ENCODE measurements at regions not wholly inside any gene's neighbourhood (a gene's known extent, or its start where the extent isn't known, plus 50 kb on each side); places are given as distances from the start of the nearest gene placed in this dataset.

DNA sequence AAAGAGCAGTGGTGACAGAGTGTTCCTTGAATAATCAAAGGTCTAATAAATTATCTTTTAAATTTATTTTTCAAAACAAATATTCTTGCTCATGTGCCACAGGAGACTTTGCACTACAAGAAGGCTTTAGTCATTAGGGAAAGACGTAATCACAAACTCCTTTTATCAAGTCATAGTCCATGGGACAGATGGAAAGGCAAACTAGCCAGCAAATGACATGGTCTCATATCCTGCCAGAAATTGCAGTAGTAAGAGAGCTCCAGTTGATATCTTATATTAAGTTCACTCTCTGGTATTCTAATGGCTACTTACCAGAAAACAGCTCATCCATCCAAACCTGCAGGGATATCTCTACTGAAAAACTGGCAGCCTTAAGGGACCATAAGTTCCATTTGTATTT lies 225.0 kb upstream of the TP63 start (continued):
- no peak for TF ChIP-seq NRF1 (conservative IDR thresholded peaks at IDR 0.05; ENCODE audit: low read depth, low read length)

DNA sequence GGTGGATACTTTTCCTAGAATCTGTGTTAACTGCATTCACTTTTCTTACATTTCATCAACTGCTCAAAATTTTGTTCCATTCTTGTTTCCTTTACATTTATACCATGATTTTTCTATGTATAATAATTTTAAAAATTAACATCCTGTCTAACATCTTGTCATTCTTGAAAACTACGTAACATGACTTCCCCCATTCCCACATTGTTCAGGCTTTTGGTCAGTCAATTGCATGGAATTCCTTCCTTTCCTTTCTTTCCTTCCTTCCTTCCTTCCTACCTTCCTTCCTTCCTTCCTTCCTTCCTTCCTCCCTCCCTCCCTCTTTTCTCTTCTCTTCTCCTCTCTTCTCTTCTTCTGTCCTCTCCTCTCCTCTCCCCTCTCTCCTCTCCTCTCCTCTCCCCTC lies 220.7 kb upstream of the TP63 start:
- H3K4me1 ChIP-seq (ENCODE audit: control insufficient read depth, insufficient read depth, low read length): no peaks in the 10 kb centered on the region
- no peaks in the 10 kb centered on the region for H4K20me1 ChIP-seq (ENCODE audit: control insufficient read depth, insufficient read depth)
- H3K9me3 ChIP-seq (replicated peaks; ENCODE audit: control insufficient read depth, insufficient read depth, low read length): no peaks in the 10 kb centered on the region
- TF ChIP-seq ETV6 (conservative IDR thresholded peaks at IDR 0.05 in 1 of 2, IDR thresholded peaks at IDR 0.05 in 1 of 2; ENCODE audit: borderline replicate concordance in 1 of 2, low read depth in 1 of 2) (peak in 1 of 2 experiments; percentile 44; a peak in 2 of 4 replicates), CREM (IDR thresholded peaks at IDR 0.05; ENCODE audit: low read depth) (no peak)
- no peak overlapping the region for H3K27ac ChIP-seq (ENCODE audit: control insufficient read depth, insufficient read depth)
- H3K36me3 ChIP-seq (ENCODE audit: control insufficient read depth in 2 of 2, insufficient read depth in 2 of 2, low read length in 1 of 2): no peaks in the 10 kb centered on the region
- in situ Hi-C loops (cut with MboI): no loop called here
- no peak overlapping the region for H2AFZ ChIP-seq (ENCODE audit: control insufficient read depth, low read depth, low read length)
- 100% methylated on average over 1 of the region's 1 CpG for WGBS (ENCODE audit: insufficient coverage, insufficient replicate concordance, low lambda C conversion rate, missing lambda C conversion rate)
- ChIA-PET CTCF (interaction anchor here (0.7 kb wide), 1 partner anchor 68 kb away, joined by 4 read pairs; no protein-coding TSS in a partner anchor), SMC1A (ENCODE audit: uncharacterized antibody, unreplicated experiment) (no interaction called here), RAD21 (ENCODE audit: unreplicated experiment) (no interaction called here), POLR2A (no interaction called here)
- no peak for ATAC-seq
- FAIRE-seq: no peak
- no peak overlapping the region for H3K4me2 ChIP-seq (ENCODE audit: control insufficient read depth, insufficient read depth)
- no peak for DNase-seq (ENCODE audit: low read depth, low spot score)
- BruUV-seq (replicated peaks): no TSS peak
- intact Hi-C loops (cut with micrococcal nuclease; ENCODE audit: unreplicated experiment): no loop called here
- H3K4me3 ChIP-seq: no peak overlapping the region
- no peak overlapping the region for H3K9ac ChIP-seq (ENCODE audit: control insufficient read depth, insufficient read depth, low read length)
- H3K27me3 ChIP-seq (replicated peaks in 1 of 2; ENCODE audit: control insufficient read depth in 2 of 2, insufficient read depth in 2 of 2, low read length in 1 of 2): no peaks in the 10 kb centered on the region
- no peaks in the 10 kb centered on the region for H3K79me2 ChIP-seq (ENCODE audit: control insufficient read depth, insufficient read depth, low read length)

DNA sequence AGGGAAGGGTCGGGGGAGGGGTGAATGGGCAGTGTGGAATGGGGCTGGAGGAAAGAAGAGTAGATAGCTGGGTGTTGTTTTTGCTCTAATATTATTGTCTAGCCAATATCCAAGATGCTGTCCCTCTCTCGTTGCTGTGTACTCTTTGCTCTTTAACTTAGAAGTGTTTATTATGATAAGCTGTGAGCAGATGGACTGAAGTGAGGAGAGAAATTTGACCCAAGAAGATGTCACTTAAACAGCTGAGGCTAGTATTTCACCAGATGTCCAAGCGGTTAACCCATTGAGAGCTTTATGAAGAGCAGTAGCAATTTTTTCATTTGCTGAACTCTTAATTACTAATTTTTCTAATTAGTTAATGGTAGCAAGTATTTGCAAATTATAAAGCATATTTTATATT lies 212.2 kb upstream of the TP63 start:
- no peak overlapping the region for H3K27ac ChIP-seq (ENCODE audit: control insufficient read depth, insufficient read depth)
- in situ Hi-C loops (cut with MboI): no loop called here
- DNase-seq (ENCODE audit: low read depth, low spot score) (no peak), FAIRE-seq (no peak), ATAC-seq (no peak)
- no peak overlapping the region for H3K4me3 ChIP-seq
- no peaks in the 10 kb centered on the region for H4K20me1 ChIP-seq (ENCODE audit: control insufficient read depth, insufficient read depth)
- no peaks in the 10 kb centered on the region for H3K4me1 ChIP-seq (ENCODE audit: control insufficient read depth, insufficient read depth, low read length)
- no peaks in the 10 kb centered on the region for H3K79me2 ChIP-seq (ENCODE audit: control insufficient read depth, insufficient read depth, low read length)
- ChIA-PET POLR2A (interaction anchor here (0.6 kb wide), 1 partner anchor 139 kb away, joined by 3 read pairs; no protein-coding TSS in a partner anchor), RAD21 (ENCODE audit: unreplicated experiment) (no interaction called here), SMC1A (ENCODE audit: uncharacterized antibody, unreplicated experiment) (interaction anchor here (0.8 to 1.4 kb wide), 6 partner anchors 10 to 51 kb away, joined by 3 to 5 read pairs (median 3); no protein-coding TSS in a partner anchor), CTCF (interaction anchor here (0.9 to 1.0 kb wide), 2 partner anchors 9 to 529 kb away, joined by 3 read pairs; no protein-coding TSS in a partner anchor)
- H3K9me3 ChIP-seq (replicated peaks; ENCODE audit: control insufficient read depth, insufficient read depth, low read length): no peaks in the 10 kb centered on the region
- H3K27me3 ChIP-seq (replicated peaks in 1 of 2; ENCODE audit: control insufficient read depth in 2 of 2, insufficient read depth in 2 of 2, low read length in 1 of 2): no peaks in the 10 kb centered on the region
- WGBS (ENCODE audit: insufficient coverage, insufficient replicate concordance, low lambda C conversion rate, missing lambda C conversion rate): 48% methylated on average over 3 of the region's 3 CpGs
- no TSS peak for BruUV-seq (replicated peaks)
- no peak overlapping the region for H3K9ac ChIP-seq (ENCODE audit: control insufficient read depth, insufficient read depth, low read length)
- H3K36me3 ChIP-seq (ENCODE audit: control insufficient read depth in 2 of 2, insufficient read depth in 2 of 2, low read length in 1 of 2): no peaks in the 10 kb centered on the region
- intact Hi-C loops (cut with micrococcal nuclease; ENCODE audit: unreplicated experiment): no loop called here
- no peak overlapping the region for H2AFZ ChIP-seq (ENCODE audit: control insufficient read depth, low read depth, low read length)
- H3K4me2 ChIP-seq (ENCODE audit: control insufficient read depth, insufficient read depth): no peak overlapping the region
- TF ChIP-seq NFXL1 (IDR thresholded peaks at IDR 0.05; ENCODE audit: borderline replicate concordance) (no peak), EZH2 (IDR thresholded peaks at IDR 0.05; ENCODE audit: borderline replicate concordance, control insufficient read depth, low read depth, low read length) (no peak), ZNF622 (IDR thresholded peaks at IDR 0.05) (no peak), MEF2B (IDR thresholded peaks at IDR 0.05; ENCODE audit: partially characterized antibody, poor library complexity, severe bottlenecking) (no peak), PAX5 (IDR thresholded peaks at IDR 0.05; ENCODE audit: borderline replicate concordance, low read depth, low read length) (no peak), ZZZ3 (IDR thresholded peaks at IDR 0.05; ENCODE audit: control insufficient read depth, insufficient read length, low read depth) (no peak), STAT1 (conservative IDR thresholded peaks at IDR 0.05) (no peak), NBN (IDR thresholded peaks at IDR 0.05) (no peak), LARP7 (IDR thresholded peaks at IDR 0.05) (no peak), SMAD1 (IDR thresholded peaks at IDR 0.05; ENCODE audit: low read depth, partially characterized antibody) (no peak), KLF5 (IDR thresholded peaks at IDR 0.05; ENCODE audit: partially characterized antibody) (no peak)
- TF ChIP-seq, protein P1, sequence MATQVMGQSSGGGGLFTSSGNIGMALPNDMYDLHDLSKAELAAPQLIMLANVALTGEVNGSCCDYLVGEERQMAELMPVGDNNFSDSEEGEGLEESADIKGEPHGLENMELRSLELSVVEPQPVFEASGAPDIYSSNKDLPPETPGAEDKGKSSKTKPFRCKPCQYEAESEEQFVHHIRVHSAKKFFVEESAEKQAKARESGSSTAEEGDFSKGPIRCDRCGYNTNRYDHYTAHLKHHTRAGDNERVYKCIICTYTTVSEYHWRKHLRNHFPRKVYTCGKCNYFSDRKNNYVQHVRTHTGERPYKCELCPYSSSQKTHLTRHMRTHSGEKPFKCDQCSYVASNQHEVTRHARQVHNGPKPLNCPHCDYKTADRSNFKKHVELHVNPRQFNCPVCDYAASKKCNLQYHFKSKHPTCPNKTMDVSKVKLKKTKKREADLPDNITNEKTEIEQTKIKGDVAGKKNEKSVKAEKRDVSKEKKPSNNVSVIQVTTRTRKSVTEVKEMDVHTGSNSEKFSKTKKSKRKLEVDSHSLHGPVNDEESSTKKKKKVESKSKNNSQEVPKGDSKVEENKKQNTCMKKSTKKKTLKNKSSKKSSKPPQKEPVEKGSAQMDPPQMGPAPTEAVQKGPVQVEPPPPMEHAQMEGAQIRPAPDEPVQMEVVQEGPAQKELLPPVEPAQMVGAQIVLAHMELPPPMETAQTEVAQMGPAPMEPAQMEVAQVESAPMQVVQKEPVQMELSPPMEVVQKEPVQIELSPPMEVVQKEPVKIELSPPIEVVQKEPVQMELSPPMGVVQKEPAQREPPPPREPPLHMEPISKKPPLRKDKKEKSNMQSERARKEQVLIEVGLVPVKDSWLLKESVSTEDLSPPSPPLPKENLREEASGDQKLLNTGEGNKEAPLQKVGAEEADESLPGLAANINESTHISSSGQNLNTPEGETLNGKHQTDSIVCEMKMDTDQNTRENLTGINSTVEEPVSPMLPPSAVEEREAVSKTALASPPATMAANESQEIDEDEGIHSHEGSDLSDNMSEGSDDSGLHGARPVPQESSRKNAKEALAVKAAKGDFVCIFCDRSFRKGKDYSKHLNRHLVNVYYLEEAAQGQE (IDR thresholded peaks at IDR 0.05; ENCODE audit: low read depth, low read length): no peak

All from GM12878 (cell line).